ENCODE measurements at regions not wholly inside any gene's neighbourhood (a gene's known extent, or its start where the extent isn't known, plus 50 kb on each side); places are given as distances from the start of the nearest gene placed in this dataset.
"Not testable (repeated sequence)": the region's sequence is repeated elsewhere in the genome, so short reads cannot be mapped to it uniquely, and the experiment has no call there.

GRCh38 chr17:69690531-69690930, 276.0 kb downstream of the MAP2K6 start:
- Histone ChIP-seq H4K20me1 (ENCODE audit: insufficient read depth) (no peaks in the 10 kb centered on the region), H3K27ac (no peak overlapping the region), H3K4me2 (ENCODE audit: unreplicated experiment) (no peak overlapping the region), H3K4me1 (ENCODE audit: insufficient read depth) (no peaks in the 10 kb centered on the region), H3K79me2 (ENCODE audit: insufficient read depth) (no peaks in the 10 kb centered on the region), H3K9me2 (ENCODE audit: insufficient read depth) (no peaks in the 10 kb centered on the region), H2AFZ (no peak overlapping the region), H3K9me3 (ENCODE audit: low read depth) (no peaks in the 10 kb centered on the region), H3K4me3 (no peak overlapping the region), H3F3A (ENCODE audit: insufficient read depth) (no peaks in the 10 kb centered on the region), H3K27me3 (replicated peaks; ENCODE audit: insufficient read depth) (no peaks in the 10 kb centered on the region), H3K9ac (no peak overlapping the region), H3K36me3 (ENCODE audit: low read depth) (no peaks in the 10 kb centered on the region)
- WGBS, 2 experiments (ENCODE audit: low coverage in 1 of 2, low lambda C conversion rate in 2 of 2, missing lambda C conversion rate in 2 of 2): 89 to 98% methylated on average over 1 of the region's 1 CpG
- TF ChIP-seq EZH2phosphoT487 (IDR thresholded peaks at IDR 0.05; ENCODE audit: insufficient read depth, low read depth): no peak
- no peak for TF ChIP-seq EZH2 (IDR thresholded peaks at IDR 0.05; ENCODE audit: insufficient read depth, poor library complexity, severe bottlenecking)
- in situ Hi-C loops (cut with MboI): no loop called here
- no peak for DNase-seq

- Histone ChIP-seq H3K9ac (no peak overlapping the region), H2AFZ (no peak overlapping the region), H3K9me2 (ENCODE audit: insufficient read depth) (no peaks in the 10 kb centered on the region), H3F3A (ENCODE audit: insufficient read depth) (no peaks in the 10 kb centered on the region), H3K27ac (no peak overlapping the region), H3K79me2 (ENCODE audit: insufficient read depth) (no peaks in the 10 kb centered on the region), H3K4me2 (ENCODE audit: unreplicated experiment) (no peak overlapping the region), H3K36me3 (ENCODE audit: low read depth) (no peaks in the 10 kb centered on the region), H3K27me3 (replicated peaks; ENCODE audit: insufficient read depth) (no peaks in the 10 kb centered on the region), H3K9me3 (ENCODE audit: low read depth) (no peaks in the 10 kb centered on the region), H4K20me1 (ENCODE audit: insufficient read depth) (no peaks in the 10 kb centered on the region), H3K4me3 (no peak overlapping the region), H3K4me1 (ENCODE audit: insufficient read depth) (no peaks in the 10 kb centered on the region)
- TF ChIP-seq EZH2 (IDR thresholded peaks at IDR 0.05; ENCODE audit: insufficient read depth, poor library complexity, severe bottlenecking) (no peak), EZH2phosphoT487 (IDR thresholded peaks at IDR 0.05; ENCODE audit: insufficient read depth, low read depth) (no peak)
- no peak for DNase-seq
- in situ Hi-C loops (cut with MboI): no loop called here
Observed at GRCh38 chr17:69692171-69692570, 277.7 kb downstream of the MAP2K6 start.

- Histone ChIP-seq H4K20me1 (ENCODE audit: insufficient read depth) (no peaks in the 10 kb centered on the region), H3K79me2 (ENCODE audit: insufficient read depth) (no peaks in the 10 kb centered on the region), H3K36me3 (ENCODE audit: low read depth) (no peaks in the 10 kb centered on the region), H3K4me3 (no peak overlapping the region), H3K4me2 (ENCODE audit: unreplicated experiment) (no peak overlapping the region), H3K4me1 (ENCODE audit: insufficient read depth) (no peaks in the 10 kb centered on the region), H3K27me3 (replicated peaks; ENCODE audit: insufficient read depth) (no peaks in the 10 kb centered on the region), H3K9me2 (ENCODE audit: insufficient read depth) (no peaks in the 10 kb centered on the region), H3K9me3 (ENCODE audit: low read depth) (no peaks in the 10 kb centered on the region), H3F3A (ENCODE audit: insufficient read depth) (no peaks in the 10 kb centered on the region), H2AFZ (no peak overlapping the region), H3K27ac (no peak overlapping the region), H3K9ac (no peak overlapping the region)
- WGBS, 2 experiments (ENCODE audit: low coverage in 1 of 2, low lambda C conversion rate in 2 of 2, missing lambda C conversion rate in 2 of 2): 78 to 90% methylated on average over 7 of the region's 7 CpGs
- in situ Hi-C loops (cut with MboI): no loop called here
- TF ChIP-seq EZH2phosphoT487 (IDR thresholded peaks at IDR 0.05; ENCODE audit: insufficient read depth, low read depth): no peak
- no peak for TF ChIP-seq EZH2 (IDR thresholded peaks at IDR 0.05; ENCODE audit: insufficient read depth, poor library complexity, severe bottlenecking)
- DNase-seq: no peak
Observed at GRCh38 chr17:69695646-69696045, 281.1 kb downstream of the MAP2K6 start.

GRCh38 chr17:69696650-69697049, 282.2 kb downstream of the MAP2K6 start:
- H3K4me1 ChIP-seq (ENCODE audit: insufficient read depth): no peaks in the 10 kb centered on the region
- no peaks in the 10 kb centered on the region for H3K36me3 ChIP-seq (ENCODE audit: low read depth)
- H3K79me2 ChIP-seq (ENCODE audit: insufficient read depth): no peaks in the 10 kb centered on the region
- H4K20me1 ChIP-seq (ENCODE audit: insufficient read depth): no peaks in the 10 kb centered on the region
- TF ChIP-seq EZH2 (IDR thresholded peaks at IDR 0.05; ENCODE audit: insufficient read depth, poor library complexity, severe bottlenecking) (no peak), EZH2phosphoT487 (IDR thresholded peaks at IDR 0.05; ENCODE audit: insufficient read depth, low read depth) (no peak)
- no peaks in the 10 kb centered on the region for H3K27me3 ChIP-seq (replicated peaks; ENCODE audit: insufficient read depth)
- no peak overlapping the region for H3K4me2 ChIP-seq (ENCODE audit: unreplicated experiment)
- no peak overlapping the region for H3K9ac ChIP-seq
- H3K27ac ChIP-seq: no peak overlapping the region
- 9 to 50% methylated on average over 1 of the region's 1 CpG for WGBS, 2 experiments (ENCODE audit: low coverage in 1 of 2, low lambda C conversion rate in 2 of 2, missing lambda C conversion rate in 2 of 2)
- H3K9me2 ChIP-seq (ENCODE audit: insufficient read depth): no peaks in the 10 kb centered on the region
- no peaks in the 10 kb centered on the region for H3K9me3 ChIP-seq (ENCODE audit: low read depth)
- DNase-seq: no peak
- in situ Hi-C loops (cut with MboI): no loop called here
- H3F3A ChIP-seq (ENCODE audit: insufficient read depth): no peaks in the 10 kb centered on the region
- H3K4me3 ChIP-seq: no peak overlapping the region
- no peak overlapping the region for H2AFZ ChIP-seq

GRCh38 chr17:69698352-69698751, 283.9 kb downstream of the MAP2K6 start:
- in situ Hi-C loops (cut with MboI); H3F3A ChIP-seq (ENCODE audit: insufficient read depth); H3K9me2 ChIP-seq (ENCODE audit: insufficient read depth); H3K4me3 ChIP-seq; H3K27ac ChIP-seq; H3K9me3 ChIP-seq (ENCODE audit: low read depth); H3K4me1 ChIP-seq (ENCODE audit: insufficient read depth); H4K20me1 ChIP-seq (ENCODE audit: insufficient read depth); H3K27me3 ChIP-seq (replicated peaks; ENCODE audit: insufficient read depth); H3K9ac ChIP-seq; H2AFZ ChIP-seq; H3K4me2 ChIP-seq (ENCODE audit: unreplicated experiment); H3K79me2 ChIP-seq (ENCODE audit: insufficient read depth); H3K36me3 ChIP-seq (ENCODE audit: low read depth); DNase-seq: not testable (repeated sequence)

All from GM23248 (cell line).